AML-193 (cell line): ENCODE measurements at regions not wholly inside any gene's neighbourhood (a gene's known extent, or its start where the extent isn't known, plus 50 kb on each side); places are given as distances from the start of the nearest gene placed in this dataset.
"Not testable (repeated sequence)": the region's sequence is repeated elsewhere in the genome, so short reads cannot be mapped to it uniquely, and the experiment has no call there.

Source experiments
- DNase-seq, 2 experiments: peaks; one replicate each; lab custom pipeline; 2025; lab: John Stamatoyannopoulos, UW

DNA sequence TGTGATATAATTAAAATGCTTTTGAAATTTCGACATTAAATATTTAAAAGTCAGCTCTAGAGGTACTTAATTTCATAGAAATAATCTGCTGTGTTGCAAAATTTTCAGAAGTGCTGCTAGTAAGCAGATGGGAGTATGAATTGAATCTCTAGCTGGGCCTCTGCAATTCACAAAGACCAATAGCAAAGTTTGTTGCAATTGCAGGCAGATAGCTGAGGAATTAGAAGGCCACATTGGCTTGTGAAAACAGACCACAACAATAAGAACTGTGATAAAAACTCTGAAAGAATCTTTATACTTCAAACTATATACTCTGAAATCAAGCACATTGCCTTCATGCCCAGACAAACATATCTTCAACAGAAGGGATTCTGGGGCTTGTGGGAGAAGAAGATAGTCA is 636.3 kb upstream of the SOX9 start:
- no peak for DNase-seq

DNA sequence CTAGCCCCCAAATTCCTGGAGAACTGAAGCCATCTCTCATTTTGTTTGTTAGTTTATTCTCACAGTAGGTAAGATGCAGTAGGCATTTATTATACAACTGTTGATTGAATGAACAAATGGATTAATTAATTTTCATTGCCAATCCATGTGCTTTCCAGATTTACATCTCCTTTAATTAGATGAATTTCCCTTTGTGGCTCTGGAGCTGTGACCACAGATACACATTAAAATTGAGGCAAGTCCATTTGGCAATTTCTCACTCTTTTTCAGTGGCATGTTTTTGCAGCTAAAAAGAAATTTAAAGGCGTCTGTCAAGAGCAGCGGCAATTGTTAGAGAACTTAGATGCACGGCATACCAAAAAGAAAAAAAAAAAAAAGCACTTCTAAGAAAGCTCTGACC is 635.4 kb upstream of the SOX9 start:
- DNase-seq, result no peak

- DNase-seq, result no peak
Measured at GRCh38 chr17:71486261-71486660, 634.6 kb upstream of the SOX9 start.

GRCh38 chr17:71488851-71489250 is 632.0 kb upstream of the SOX9 start:
- no peak for DNase-seq

DNA sequence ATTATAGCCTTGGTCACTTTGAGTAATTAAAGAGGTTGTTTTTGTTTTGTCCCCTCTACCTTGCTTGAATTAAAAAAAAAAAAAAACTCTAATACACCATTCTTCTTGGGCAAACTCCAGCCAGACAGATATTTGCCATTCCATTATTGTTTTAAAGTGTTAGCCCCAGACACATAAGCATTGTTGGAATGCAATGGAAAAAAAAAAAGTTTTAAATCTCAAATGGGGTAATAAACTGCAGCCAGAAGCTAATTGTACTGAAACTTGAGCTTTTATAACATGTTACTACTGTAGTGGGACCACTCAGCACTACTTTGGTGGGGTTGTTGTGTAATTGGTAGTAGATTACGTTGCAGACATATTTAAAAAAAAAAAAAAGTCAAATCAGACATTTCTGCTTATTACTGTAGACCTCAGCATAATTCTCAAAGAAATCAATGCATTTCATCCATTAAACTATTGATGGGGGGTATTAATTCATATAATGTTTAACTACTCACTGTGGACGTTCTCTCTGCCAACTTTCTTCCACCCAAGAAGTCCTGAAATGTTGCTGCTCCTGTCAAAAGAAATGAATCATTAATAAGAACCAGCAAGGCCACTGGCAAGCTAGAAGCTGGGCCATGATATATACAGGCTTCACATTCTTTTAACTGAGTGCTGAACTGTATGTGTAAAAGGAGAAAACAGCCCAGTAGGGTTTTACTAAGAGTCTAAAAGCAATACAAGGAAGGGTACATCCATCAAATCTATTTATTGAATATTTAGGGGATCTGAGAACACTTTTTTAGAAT is 626.6 kb upstream of the SOX9 start:
- no peak for DNase-seq

DNA sequence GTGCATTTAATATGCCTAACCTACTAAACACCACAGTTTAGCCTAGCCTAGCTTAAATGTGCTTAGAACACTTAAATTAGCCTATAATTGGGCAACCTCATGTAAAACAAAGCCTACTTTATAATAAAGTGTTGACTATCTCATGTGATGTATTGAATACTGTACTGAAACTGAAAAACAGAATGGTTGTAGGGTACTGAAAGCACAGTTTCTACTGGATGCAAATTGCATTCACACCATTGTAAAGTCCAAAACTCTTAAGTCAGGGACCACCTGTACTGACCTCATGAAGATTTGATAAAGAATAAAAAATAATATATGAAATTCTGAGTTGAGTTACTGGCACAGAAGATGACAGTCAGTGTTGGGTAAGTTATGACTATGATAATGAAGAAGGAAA is 625.4 kb upstream of the SOX9 start:
- DNase-seq, result no peak

DNA sequence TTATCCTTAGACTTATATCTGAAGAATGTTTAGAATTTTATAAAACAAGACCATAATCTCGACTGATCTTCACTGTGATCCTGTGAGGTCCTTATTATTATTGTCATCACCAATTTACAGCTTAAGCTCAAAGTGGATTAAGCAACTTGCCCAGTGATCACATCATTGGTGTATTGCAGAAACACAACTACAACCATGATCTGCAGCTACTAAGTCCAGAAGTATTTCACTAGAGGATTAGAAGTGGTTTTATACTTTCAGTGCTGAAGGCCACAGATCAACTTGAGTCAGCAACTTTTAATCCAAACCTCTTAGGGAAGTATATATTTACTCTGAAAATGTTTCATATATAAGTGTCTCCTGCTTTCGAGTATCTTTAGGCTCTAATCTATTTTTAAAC is 624.3 kb upstream of the SOX9 start:
- no peak for DNase-seq

- no peak for DNase-seq
Measured at GRCh38 chr17:71500761-71501555, 619.9 kb upstream of the SOX9 start.

GRCh38 chr17:71501711-71502110 is 619.1 kb upstream of the SOX9 start:
- no peak for DNase-seq

DNA sequence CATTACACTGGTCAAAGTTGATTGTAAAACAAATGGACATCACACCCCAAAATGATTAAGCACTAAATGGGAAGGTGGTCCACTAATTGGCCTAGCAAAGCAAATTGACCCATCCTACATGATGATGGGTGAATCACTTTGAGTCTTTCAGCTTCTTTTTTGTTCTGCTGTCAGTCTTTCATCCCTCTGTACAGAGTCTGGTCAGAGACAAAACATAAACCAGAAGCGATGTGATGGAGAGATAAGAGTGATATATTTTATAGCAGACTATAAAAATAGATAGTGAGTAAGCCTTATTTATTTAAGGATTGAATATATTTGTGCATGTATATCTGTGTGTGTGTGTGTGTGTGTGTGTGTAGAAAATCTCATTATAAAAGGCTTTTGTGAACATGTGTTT is 618.4 kb upstream of the SOX9 start:
- DNase-seq, result no peak

GRCh38 chr17:71503710-71504465 is 616.9 kb upstream of the SOX9 start:
- DNase-seq, result no peak

- no peak for DNase-seq
Measured at GRCh38 chr17:71505200-71505599, 615.6 kb upstream of the SOX9 start.

GRCh38 chr17:71505981-71506380 is 614.8 kb upstream of the SOX9 start:
- DNase-seq, result no peak

GRCh38 chr17:71511266-71511995 is 609.4 kb upstream of the SOX9 start:
- no peak for DNase-seq

DNA sequence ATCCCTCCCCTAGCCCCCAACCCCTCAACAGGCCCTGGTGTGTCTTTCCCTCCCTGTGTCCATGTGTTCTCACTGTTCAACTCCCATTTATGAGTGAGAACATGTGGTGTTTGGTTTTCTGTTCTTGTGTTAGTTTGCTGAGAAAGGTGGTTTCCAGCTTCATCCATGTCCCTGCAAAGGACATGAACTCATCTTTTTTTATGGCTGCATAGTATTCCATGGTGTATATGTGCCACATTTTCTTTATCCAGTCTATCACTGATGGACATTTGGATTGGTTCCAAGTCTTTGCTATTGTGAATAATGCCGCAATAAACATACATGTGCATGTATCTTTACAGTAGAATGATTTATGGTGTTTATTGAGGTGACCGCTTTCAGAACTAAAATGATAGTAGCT is 607.1 kb upstream of the SOX9 start:
- DNase-seq, result not testable (repeated sequence)

DNA sequence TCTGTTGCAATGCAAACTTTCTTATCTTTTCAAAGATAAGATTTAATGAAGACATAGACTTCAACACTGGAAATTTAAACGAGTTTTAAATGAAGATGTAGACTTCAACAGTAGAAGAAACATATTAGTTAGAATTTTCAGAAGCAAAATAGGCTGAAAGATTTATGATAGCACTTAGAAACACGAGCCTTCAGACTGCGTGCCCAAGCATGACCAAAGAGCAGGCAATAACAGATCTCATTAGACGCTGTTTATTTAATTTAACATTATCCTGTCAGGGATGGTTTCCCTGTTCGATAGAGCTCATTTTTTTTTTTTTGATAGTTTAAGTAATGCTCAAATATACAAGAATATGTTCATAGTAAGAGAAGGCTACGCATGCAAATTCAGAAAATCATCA is 604.7 kb upstream of the SOX9 start:
- DNase-seq, result no peak

DNA sequence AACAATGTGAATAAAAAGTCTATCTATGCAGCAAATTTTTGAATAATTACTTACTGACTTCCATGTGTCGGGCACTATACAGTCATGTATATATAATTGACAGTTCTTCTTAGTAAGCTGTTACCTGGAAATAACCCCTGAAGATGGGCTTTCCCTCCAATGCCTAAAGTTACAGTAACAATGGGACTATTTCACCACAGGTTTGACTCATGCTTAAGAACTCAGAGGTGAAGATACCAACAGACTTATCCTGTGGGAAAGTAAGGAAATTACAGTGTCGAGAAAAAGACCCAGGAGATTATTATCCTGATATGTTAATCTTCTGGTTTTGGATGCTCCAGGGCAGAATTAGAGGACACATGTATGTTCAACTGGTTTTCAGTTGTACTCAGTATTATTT is 601.5 kb upstream of the SOX9 start:
- DNase-seq, result no peak

GRCh38 chr17:71521724-71522123 is 599.1 kb upstream of the SOX9 start:
- no peak for DNase-seq

GRCh38 chr17:71522383-71522782 is 598.4 kb upstream of the SOX9 start:
- no peak for DNase-seq

GRCh38 chr17:71527311-71527710 is 593.5 kb upstream of the SOX9 start:
- DNase-seq, result no peak

DNA sequence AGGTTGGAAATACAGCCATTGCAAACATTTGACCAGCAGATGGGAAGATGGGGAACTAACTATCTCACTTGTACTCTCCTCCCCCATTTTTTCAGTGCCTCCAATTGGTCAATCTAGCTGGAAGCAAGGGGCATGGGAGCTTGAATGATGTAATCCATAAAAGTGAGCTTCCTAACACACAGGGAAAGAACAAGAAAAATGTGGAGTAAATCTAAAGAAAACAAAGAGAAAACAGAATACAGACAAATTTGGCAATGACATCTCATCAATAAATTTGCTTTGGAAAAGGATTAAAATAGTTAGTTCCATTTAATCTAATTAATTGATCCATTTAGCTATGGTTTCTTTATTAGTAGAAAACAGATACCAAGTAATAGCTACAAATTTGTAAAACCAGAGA is 592.6 kb upstream of the SOX9 start:
- DNase-seq, result no peak

- DNase-seq, result no peak
Measured at GRCh38 chr17:71530248-71530647, 590.6 kb upstream of the SOX9 start.
